ENCODE measurements at regions not wholly inside any gene's neighbourhood (a gene's known extent, or its start where the extent isn't known, plus 50 kb on each side); places are given as distances from the start of the nearest gene placed in this dataset.

DNA sequence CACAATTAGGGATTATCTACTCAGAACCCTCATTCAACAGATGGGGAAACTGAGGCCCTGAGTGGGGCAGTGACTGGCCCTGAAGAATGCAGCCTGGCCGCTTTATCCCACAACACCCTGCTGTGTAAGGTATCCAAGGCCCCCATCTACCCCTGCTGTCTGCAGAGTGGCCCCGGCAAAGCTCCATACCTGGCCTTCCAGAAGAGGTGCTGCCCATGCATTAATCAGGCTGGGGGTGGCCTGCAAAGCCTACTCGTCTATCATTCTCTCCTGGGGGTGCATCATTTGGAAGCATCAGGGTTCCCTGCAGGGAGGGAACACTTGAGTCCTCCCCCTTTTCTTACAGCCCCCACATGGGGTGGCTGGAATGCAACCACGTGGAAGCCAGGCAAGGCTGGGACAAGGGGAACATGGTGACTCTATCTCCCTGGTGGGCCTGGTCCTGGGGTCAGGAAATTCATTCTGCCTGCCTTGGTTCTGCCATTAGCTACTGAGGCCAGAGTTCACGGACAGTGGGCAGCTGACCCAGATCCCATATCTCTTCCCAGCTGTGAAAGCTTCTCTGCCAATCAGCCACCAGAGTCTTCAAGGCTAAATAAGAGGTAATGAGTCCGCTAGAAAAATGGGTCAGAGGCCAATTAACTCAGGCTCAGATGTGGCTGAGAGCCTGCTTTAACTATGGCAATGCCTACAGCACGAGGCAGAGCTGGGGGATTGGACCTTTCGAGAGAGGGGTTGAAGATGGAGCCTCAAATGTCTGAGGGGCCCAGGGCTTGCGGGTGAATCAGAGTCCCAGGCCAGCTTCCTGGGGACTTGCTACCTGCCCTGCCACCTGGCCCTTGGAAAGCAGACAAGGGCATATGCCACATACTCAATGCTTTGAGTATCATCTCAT lies 72.3 kb upstream of the TOX2 start:
- no peak for ATAC-seq

GRCh38 chr20:43840382-43841070 lies 74.1 kb upstream of the TOX2 start:
- TF ChIP-seq, protein P1, sequence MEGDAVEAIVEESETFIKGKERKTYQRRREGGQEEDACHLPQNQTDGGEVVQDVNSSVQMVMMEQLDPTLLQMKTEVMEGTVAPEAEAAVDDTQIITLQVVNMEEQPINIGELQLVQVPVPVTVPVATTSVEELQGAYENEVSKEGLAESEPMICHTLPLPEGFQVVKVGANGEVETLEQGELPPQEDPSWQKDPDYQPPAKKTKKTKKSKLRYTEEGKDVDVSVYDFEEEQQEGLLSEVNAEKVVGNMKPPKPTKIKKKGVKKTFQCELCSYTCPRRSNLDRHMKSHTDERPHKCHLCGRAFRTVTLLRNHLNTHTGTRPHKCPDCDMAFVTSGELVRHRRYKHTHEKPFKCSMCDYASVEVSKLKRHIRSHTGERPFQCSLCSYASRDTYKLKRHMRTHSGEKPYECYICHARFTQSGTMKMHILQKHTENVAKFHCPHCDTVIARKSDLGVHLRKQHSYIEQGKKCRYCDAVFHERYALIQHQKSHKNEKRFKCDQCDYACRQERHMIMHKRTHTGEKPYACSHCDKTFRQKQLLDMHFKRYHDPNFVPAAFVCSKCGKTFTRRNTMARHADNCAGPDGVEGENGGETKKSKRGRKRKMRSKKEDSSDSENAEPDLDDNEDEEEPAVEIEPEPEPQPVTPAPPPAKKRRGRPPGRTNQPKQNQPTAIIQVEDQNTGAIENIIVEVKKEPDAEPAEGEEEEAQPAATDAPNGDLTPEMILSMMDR (IDR thresholded peaks at IDR 0.05), result peak in 9 of 12 donors; percentile 17 to 32 (median 19)
- no peak for TF ChIP-seq POLR2A (IDR thresholded peaks at IDR 0.05)
- no peaks in the 10 kb centered on the region for H3K36me3 ChIP-seq
- no peak overlapping the region for H3K4me3 ChIP-seq
- WGBS, 4 donors, result 65 to 73% (median 67%) methylated on average over 11 of the region's 11 CpGs
- DNase-seq (no peak), ATAC-seq (no peak)
- H3K27ac ChIP-seq, result no peak overlapping the region
- intact Hi-C loops (cut with DNase I), result loop anchor here in 6 of 10 donors (5.0 to 10.0 kb wide), 5 partner anchors 73 to 244 kb away; no protein-coding TSS in a partner anchor
- peaks cover 0 to 9% (median 0%) of the 10 kb centered on the region in 9 donors for H3K27me3 ChIP-seq
- H3K4me1 ChIP-seq, result peaks cover 0 to 9% (median 0%) of the 10 kb centered on the region in 12 donors
- no peaks in the 10 kb centered on the region for H3K9me3 ChIP-seq

More for the DNA sequence above, 72.3 kb upstream of the TOX2 start:
- peaks cover 0 to 9% (median 0%) of the 10 kb centered on the region in 12 donors for H3K4me1 ChIP-seq
- H3K27ac ChIP-seq, result no peak overlapping the region
- DNase-seq, result no peak
- H3K9me3 ChIP-seq, result no peaks in the 10 kb centered on the region
- H3K4me3 ChIP-seq, result no peak overlapping the region
- peaks cover 0 to 7% (median 0%) of the 10 kb centered on the region in 9 donors for H3K27me3 ChIP-seq
- TF ChIP-seq, protein P1 (IDR thresholded peaks at IDR 0.05), result no peak
- no peak for TF ChIP-seq POLR2A (IDR thresholded peaks at IDR 0.05)
- intact Hi-C loops (cut with DNase I), result loop anchor here in 6 of 10 donors (5.0 to 10.0 kb wide), 5 partner anchors 75 to 242 kb away; no protein-coding TSS in a partner anchor
- no peaks in the 10 kb centered on the region for H3K36me3 ChIP-seq
- 61 to 70% (median 64%) methylated on average over 9 of the region's 9 CpGs for WGBS, 4 donors

DNA sequence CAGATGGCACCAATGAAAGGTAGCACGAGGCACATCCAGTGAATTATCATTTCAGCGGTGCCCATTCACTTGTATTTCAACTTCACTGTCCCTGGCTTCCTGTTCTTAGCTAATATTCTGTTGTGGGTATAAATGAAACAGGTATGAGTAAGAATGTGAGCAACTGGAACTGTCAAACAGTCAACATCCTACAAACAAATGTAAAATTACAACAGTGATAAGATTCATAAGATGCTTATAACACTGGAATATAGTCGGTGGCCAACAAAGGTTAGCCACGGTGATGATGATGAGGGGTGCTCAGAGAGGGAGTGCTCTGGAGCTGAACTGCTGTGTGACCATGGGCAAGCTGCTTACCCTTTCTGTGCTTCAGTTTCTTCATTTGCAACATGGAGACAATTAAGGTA lies 74.9 kb upstream of the TOX2 start:
- Histone ChIP-seq H3K4me3 (no peak overlapping the region), H3K27ac (no peak overlapping the region), H3K9me3 (no peaks in the 10 kb centered on the region), H3K27me3 (peaks cover 0 to 9% (median 0%) of the 10 kb centered on the region in 9 donors), H3K4me1 (peaks cover 0 to 6% (median 0%) of the 10 kb centered on the region in 12 donors), H3K36me3 (no peaks in the 10 kb centered on the region)
- ATAC-seq (no peak), DNase-seq (no peak)
- no peak for TF ChIP-seq POLR2A (IDR thresholded peaks at IDR 0.05)
- TF ChIP-seq, protein P1 (IDR thresholded peaks at IDR 0.05), result no peak
- intact Hi-C loops (cut with DNase I), result loop anchor here in 6 of 10 donors (5.0 to 10.0 kb wide), 5 partner anchors 72 to 245 kb away; no protein-coding TSS in a partner anchor
- 87 to 88% (median 87%) methylated on average over 4 of the region's 4 CpGs for WGBS, 4 donors

GRCh38 chr20:43838703-43839060 lies 76.0 kb upstream of the TOX2 start:
- H3K27me3 ChIP-seq, result peaks cover 0 to 9% (median 0%) of the 10 kb centered on the region in 9 donors
- no peak for TF ChIP-seq POLR2A (IDR thresholded peaks at IDR 0.05)
- TF ChIP-seq, protein P1 (IDR thresholded peaks at IDR 0.05), result no peak
- no peak overlapping the region for H3K4me3 ChIP-seq
- ATAC-seq (no peak), DNase-seq (no peak)
- no peaks in the 10 kb centered on the region for H3K4me1 ChIP-seq
- H3K27ac ChIP-seq, result no peak overlapping the region
- no peaks in the 10 kb centered on the region for H3K36me3 ChIP-seq
- intact Hi-C loops (cut with DNase I), result no loop called here
- no peaks in the 10 kb centered on the region for H3K9me3 ChIP-seq
- WGBS, 4 donors, result 62 to 73% (median 65%) methylated on average over 5 of the region's 5 CpGs

Measured in heart left ventricle (tissue), 16 donors.